Mesodermal cell (in vitro differentiated cells): ENCODE measurements at regions not wholly inside any gene's neighbourhood (a gene's known extent, or its start where the extent isn't known, plus 50 kb on each side); places are given as distances from the start of the nearest gene placed in this dataset.

ENCODE experiments used
- H3K27ac ChIP-seq: 2 replicates; pipeline ENCODE4 v1.7.0; 2013; ENCODE audit warnings: mild to moderate bottlenecking, low read depth, low read length, moderate library complexity; ENCODE audit not compliant: severe bottlenecking
- H3K36me3 ChIP-seq: 2 replicates; pipeline ENCODE4 v1.7.1; 2013; ENCODE audit warnings: mild to moderate bottlenecking, low read length, moderate library complexity; ENCODE audit not compliant: control insufficient read depth, insufficient read depth
- H3K4me1 ChIP-seq: one replicate; pipeline ENCODE4 v1.7.1; 2013; ENCODE audit warnings: mild to moderate bottlenecking, low read length; ENCODE audit not compliant: insufficient read depth, control insufficient read depth, poor library complexity, severe bottlenecking
- H3K4me3 ChIP-seq: 2 replicates; pipeline ENCODE4 v1.7.0; 2013; ENCODE audit warnings: low read length, control low read depth, mild to moderate bottlenecking; ENCODE audit not compliant: insufficient read depth, poor library complexity, severe bottlenecking; ENCODE audit errors: extremely low read depth
- H3K9me3 ChIP-seq: 2 replicates; pipeline ENCODE4 v1.7.1; 2013; ENCODE audit warnings: mild to moderate bottlenecking, low read length, moderate library complexity; ENCODE audit not compliant: control insufficient read depth
- WGBS, 2 experiments: methylation state at CpG; one replicate each; pipeline ENCODE4 v1.1.5; 2013; ENCODE audit warnings: missing lambda C conversion rate in 2 of 2; ENCODE audit not compliant: insufficient coverage in 2 of 2; 5-methylcytosine and 5-hydroxymethylcytosine counted together

- Histone ChIP-seq H3K27ac (no peak overlapping the region), H3K36me3 (no peaks in the 10 kb centered on the region), H3K4me3 (no peak overlapping the region), H3K4me1 (no peaks in the 10 kb centered on the region), H3K9me3 (no peaks in the 10 kb centered on the region)
- WGBS, 2 experiments = 90 to 94% methylated on average over 1 to 2 of the region's 4 CpGs
Measured at GRCh38 chr7:26583094-26583648, 281.2 kb downstream of the SKAP2 start.

GRCh38 chr7:26584326-26584725 lies 280.1 kb downstream of the SKAP2 start:
- H3K27ac ChIP-seq = no peak overlapping the region
- H3K4me3 ChIP-seq = no peak overlapping the region
- H3K36me3 ChIP-seq = no peaks in the 10 kb centered on the region
- H3K9me3 ChIP-seq = no peaks in the 10 kb centered on the region
- H3K4me1 ChIP-seq = no peaks in the 10 kb centered on the region
- WGBS, 2 experiments = no CpG with 5 or more reads among the region's 2 CpGs

GRCh38 chr7:26584987-26585665 lies 279.3 kb downstream of the SKAP2 start:
- 94 to 100% methylated on average over 2 to 4 of the region's 9 CpGs for WGBS, 2 experiments
- Histone ChIP-seq H3K36me3 (no peaks in the 10 kb centered on the region), H3K27ac (no peak overlapping the region), H3K4me3 (no peak overlapping the region), H3K9me3 (no peaks in the 10 kb centered on the region), H3K4me1 (no peaks in the 10 kb centered on the region)

GRCh38 chr7:26587536-26587935 lies 276.9 kb downstream of the SKAP2 start:
- H3K4me1 ChIP-seq = no peaks in the 10 kb centered on the region
- H3K27ac ChIP-seq = no peak overlapping the region
- 58 to 79% methylated on average over 4 to 6 of the region's 10 CpGs for WGBS, 2 experiments
- no peaks in the 10 kb centered on the region for H3K9me3 ChIP-seq
- H3K4me3 ChIP-seq = no peak overlapping the region
- no peaks in the 10 kb centered on the region for H3K36me3 ChIP-seq

GRCh38 chr7:26588511-26588910 lies 275.9 kb downstream of the SKAP2 start:
- WGBS, 2 experiments = 75 to 100% methylated on average over 1 of the region's 1 CpG
- H3K27ac ChIP-seq = no peak overlapping the region
- H3K4me1 ChIP-seq = no peaks in the 10 kb centered on the region
- no peaks in the 10 kb centered on the region for H3K9me3 ChIP-seq
- no peak overlapping the region for H3K4me3 ChIP-seq
- H3K36me3 ChIP-seq = no peaks in the 10 kb centered on the region

GRCh38 chr7:26590709-26591108 lies 273.7 kb downstream of the SKAP2 start:
- no peaks in the 10 kb centered on the region for H3K36me3 ChIP-seq
- no peak overlapping the region for H3K4me3 ChIP-seq
- no peak overlapping the region for H3K27ac ChIP-seq
- no CpG with 5 or more reads among the region's 2 CpGs for WGBS, 2 experiments
- H3K4me1 ChIP-seq = no peaks in the 10 kb centered on the region
- H3K9me3 ChIP-seq = no peaks in the 10 kb centered on the region

- Histone ChIP-seq H3K36me3 (no peaks in the 10 kb centered on the region), H3K9me3 (no peaks in the 10 kb centered on the region), H3K27ac (no peak overlapping the region), H3K4me1 (no peaks in the 10 kb centered on the region), H3K4me3 (no peak overlapping the region)
Measured at GRCh38 chr7:26592011-26592410, 272.4 kb downstream of the SKAP2 start.

- Histone ChIP-seq H3K27ac (no peak overlapping the region), H3K4me1 (no peaks in the 10 kb centered on the region), H3K9me3 (no peaks in the 10 kb centered on the region), H3K36me3 (no peaks in the 10 kb centered on the region), H3K4me3 (no peak overlapping the region)
- WGBS, 2 experiments = 85 to 89% methylated on average over 8 to 9 of the region's 9 CpGs
Measured at GRCh38 chr7:26593393-26593792, 271.0 kb downstream of the SKAP2 start.

- Histone ChIP-seq H3K4me3 (no peak overlapping the region), H3K4me1 (no peaks in the 10 kb centered on the region), H3K36me3 (no peaks in the 10 kb centered on the region), H3K9me3 (no peaks in the 10 kb centered on the region), H3K27ac (no peak overlapping the region)
- 91 to 100% methylated on average over 3 to 4 of the region's 5 CpGs for WGBS, 2 experiments
Measured at GRCh38 chr7:26593896-26594295, 270.5 kb downstream of the SKAP2 start.

GRCh38 chr7:26594553-26594952 lies 269.8 kb downstream of the SKAP2 start:
- H3K27ac ChIP-seq = no peak overlapping the region
- WGBS, 2 experiments = 94 to 100% methylated on average over 1 to 3 of the region's 6 CpGs
- H3K4me1 ChIP-seq = no peaks in the 10 kb centered on the region
- no peak overlapping the region for H3K4me3 ChIP-seq
- no peaks in the 10 kb centered on the region for H3K9me3 ChIP-seq
- no peaks in the 10 kb centered on the region for H3K36me3 ChIP-seq

GRCh38 chr7:26598867-26599266 lies 265.5 kb downstream of the SKAP2 start:
- H3K36me3 ChIP-seq = no peaks in the 10 kb centered on the region
- H3K27ac ChIP-seq = no peak overlapping the region
- WGBS, 2 experiments = no CpG with 5 or more reads among the region's 2 CpGs
- no peaks in the 10 kb centered on the region for H3K4me1 ChIP-seq
- H3K9me3 ChIP-seq = no peaks in the 10 kb centered on the region
- H3K4me3 ChIP-seq = no peak overlapping the region
